ENCODE measurements at regions not wholly inside any gene's neighbourhood (a gene's known extent, or its start where the extent isn't known, plus 50 kb on each side); places are given as distances from the start of the nearest gene placed in this dataset.

GRCh38 chr20:11210611-11211010, 536.8 kb upstream of the JAG1 start:
- DNase-seq (ENCODE audit: low spot score), result no peak

- no peak for DNase-seq (ENCODE audit: low spot score)
Observed at GRCh38 chr20:11212272-11212671, 538.5 kb upstream of the JAG1 start.

- no peak for DNase-seq (ENCODE audit: low spot score)
Observed at GRCh38 chr20:11212902-11213301, 539.1 kb upstream of the JAG1 start.

- DNase-seq (ENCODE audit: low spot score), result no peak
Observed at GRCh38 chr20:11214256-11214840, 540.5 kb upstream of the JAG1 start.

GRCh38 chr20:11216451-11217314, 542.9 kb upstream of the JAG1 start:
- no peak for DNase-seq (ENCODE audit: low spot score)

- no peak for DNase-seq (ENCODE audit: low spot score)
Observed at GRCh38 chr20:11217326-11218172, 543.8 kb upstream of the JAG1 start.

GRCh38 chr20:11218173-11218680, 544.4 kb upstream of the JAG1 start:
- DNase-seq (ENCODE audit: low spot score), result no peak

GRCh38 chr20:11219192-11219591, 545.4 kb upstream of the JAG1 start:
- no peak for DNase-seq (ENCODE audit: low spot score)

GRCh38 chr20:11221046-11221445, 547.2 kb upstream of the JAG1 start:
- no peak for DNase-seq (ENCODE audit: low spot score)

GRCh38 chr20:11222243-11222642, 548.4 kb upstream of the JAG1 start:
- no peak for DNase-seq (ENCODE audit: low spot score)

GRCh38 chr20:11227602-11228001, 553.8 kb upstream of the JAG1 start:
- DNase-seq (ENCODE audit: low spot score), result no peak

GRCh38 chr20:11229772-11230171, 556.0 kb upstream of the JAG1 start:
- DNase-seq (ENCODE audit: low spot score), result no peak

- no peak for DNase-seq (ENCODE audit: low spot score)
Observed at GRCh38 chr20:11230999-11231398, 557.2 kb upstream of the JAG1 start.

GRCh38 chr20:11231742-11232648, 558.2 kb upstream of the JAG1 start:
- no peak for DNase-seq (ENCODE audit: low spot score)

GRCh38 chr20:11232896-11233295, 559.1 kb upstream of the JAG1 start:
- DNase-seq (ENCODE audit: low spot score), result no peak

GRCh38 chr20:11234181-11234580, 560.4 kb upstream of the JAG1 start:
- no peak for DNase-seq (ENCODE audit: low spot score)

GRCh38 chr20:11234608-11235007, 560.8 kb upstream of the JAG1 start:
- DNase-seq (ENCODE audit: low spot score), result no peak

GRCh38 chr20:11235058-11235457, 561.3 kb upstream of the JAG1 start:
- no peak for DNase-seq (ENCODE audit: low spot score)

GRCh38 chr20:11242320-11242719, 568.5 kb upstream of the JAG1 start:
- DNase-seq (ENCODE audit: low spot score), result no peak

GRCh38 chr20:11245431-11245830, 571.6 kb upstream of the JAG1 start:
- no peak for DNase-seq (ENCODE audit: low spot score)

GRCh38 chr20:11246251-11246775, 572.5 kb upstream of the JAG1 start:
- DNase-seq (ENCODE audit: low spot score), result no peak
